ENCODE measurements at regions not wholly inside any gene's neighbourhood (a gene's known extent, or its start where the extent isn't known, plus 50 kb on each side); places are given as distances from the start of the nearest gene placed in this dataset.

DNA sequence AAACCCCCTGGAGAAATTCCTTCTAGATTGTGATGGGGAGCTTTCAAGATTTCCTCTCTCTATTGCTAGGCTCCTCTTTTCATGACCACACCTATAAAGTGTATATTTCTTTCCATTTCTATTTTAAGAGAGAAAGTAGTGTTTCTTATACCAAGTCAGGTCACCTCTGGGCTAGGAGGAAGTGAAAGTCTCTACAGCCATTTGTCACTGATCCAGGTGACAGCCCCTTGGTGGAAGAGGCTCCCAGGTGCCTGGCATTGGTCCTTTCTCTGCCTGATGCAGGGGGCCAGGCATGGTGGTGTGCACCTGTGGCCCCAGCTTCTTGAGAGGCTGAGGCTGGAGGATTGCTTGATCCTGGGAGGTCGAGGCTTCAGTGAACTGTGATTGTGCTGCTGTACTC, 64.7 kb downstream of the DHCR7 start:
- DNase-seq (ENCODE audit: low read depth), result no peak
- Histone ChIP-seq H3K36me3 (ENCODE audit: control insufficient read depth, insufficient read depth, low read length) (no peaks in the 10 kb centered on the region), H3K4me3 (ENCODE audit: low read depth, low read length) (no peak overlapping the region), H3K27me3 (ENCODE audit: control insufficient read depth, insufficient read depth, low read length) (no peaks in the 10 kb centered on the region)
- no peak for FAIRE-seq
- no peak for TF ChIP-seq CTCF (IDR thresholded peaks at IDR 0.05; ENCODE audit: insufficient read depth, low read length, severe bottlenecking)

DNA sequence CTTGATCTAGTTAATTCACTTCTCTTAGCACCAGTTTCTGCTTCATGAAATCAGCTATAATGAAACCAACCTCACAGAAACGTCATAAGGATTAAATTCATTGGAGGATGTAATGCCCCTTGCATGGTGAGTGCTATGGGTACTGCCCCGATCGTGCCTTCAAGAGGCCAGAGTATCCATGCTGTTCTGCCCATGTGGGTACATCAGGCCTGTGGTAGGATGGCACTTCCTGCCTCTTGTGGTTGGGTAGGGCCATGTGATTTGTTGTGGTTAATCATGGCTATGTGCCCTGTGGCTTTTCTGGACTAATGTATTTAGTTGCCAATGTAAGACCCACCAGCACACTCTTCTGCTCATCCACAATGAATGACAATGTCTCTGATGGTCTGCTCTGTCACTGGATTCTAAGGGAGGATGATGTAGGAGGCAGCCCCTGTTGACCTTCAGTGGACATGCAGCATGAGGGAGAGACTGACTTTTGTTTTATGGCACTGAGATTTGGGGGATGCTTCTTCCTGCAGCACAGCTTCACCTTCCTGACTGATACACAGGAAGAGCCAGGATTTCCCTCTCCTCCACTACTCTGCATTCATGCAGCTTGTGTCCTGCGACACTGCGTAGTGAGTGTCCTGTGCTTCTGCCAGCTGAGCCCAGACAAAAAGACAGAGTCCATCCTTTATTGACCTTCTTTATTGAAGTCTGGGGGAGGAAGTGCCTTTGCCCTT, 66.2 kb downstream of the DHCR7 start:
- FAIRE-seq, result no peak
- Histone ChIP-seq H3K36me3 (ENCODE audit: control insufficient read depth, insufficient read depth, low read length) (no peaks in the 10 kb centered on the region), H3K27me3 (ENCODE audit: control insufficient read depth, insufficient read depth, low read length) (no peaks in the 10 kb centered on the region), H3K4me3 (ENCODE audit: low read depth, low read length) (no peak overlapping the region)
- TF ChIP-seq CTCF (IDR thresholded peaks at IDR 0.05; ENCODE audit: insufficient read depth, low read length, severe bottlenecking), result no peak
- DNase-seq (ENCODE audit: low read depth), result no peak

- FAIRE-seq, result no peak
- TF ChIP-seq CTCF (IDR thresholded peaks at IDR 0.05; ENCODE audit: insufficient read depth, low read length, severe bottlenecking), result no peak
- H3K4me3 ChIP-seq (ENCODE audit: low read depth, low read length), result no peak overlapping the region
- H3K36me3 ChIP-seq (ENCODE audit: control insufficient read depth, insufficient read depth, low read length), result no peaks in the 10 kb centered on the region
- H3K27me3 ChIP-seq (ENCODE audit: control insufficient read depth, insufficient read depth, low read length), result no peaks in the 10 kb centered on the region
- no peak for DNase-seq (ENCODE audit: low read depth)
Measured at GRCh38 chr11:71379701-71380100, 68.5 kb downstream of the DHCR7 start.

- no peak for TF ChIP-seq CTCF (IDR thresholded peaks at IDR 0.05; ENCODE audit: insufficient read depth, low read length, severe bottlenecking)
- Histone ChIP-seq H3K4me3 (ENCODE audit: low read depth, low read length) (no peak overlapping the region), H3K36me3 (ENCODE audit: control insufficient read depth, insufficient read depth, low read length) (no peaks in the 10 kb centered on the region), H3K27me3 (ENCODE audit: control insufficient read depth, insufficient read depth, low read length) (no peaks in the 10 kb centered on the region)
- FAIRE-seq, result no peak
- DNase-seq (ENCODE audit: low read depth), result no peak
Measured at GRCh38 chr11:71373791-71374454, 74.3 kb downstream of the DHCR7 start.

DNA sequence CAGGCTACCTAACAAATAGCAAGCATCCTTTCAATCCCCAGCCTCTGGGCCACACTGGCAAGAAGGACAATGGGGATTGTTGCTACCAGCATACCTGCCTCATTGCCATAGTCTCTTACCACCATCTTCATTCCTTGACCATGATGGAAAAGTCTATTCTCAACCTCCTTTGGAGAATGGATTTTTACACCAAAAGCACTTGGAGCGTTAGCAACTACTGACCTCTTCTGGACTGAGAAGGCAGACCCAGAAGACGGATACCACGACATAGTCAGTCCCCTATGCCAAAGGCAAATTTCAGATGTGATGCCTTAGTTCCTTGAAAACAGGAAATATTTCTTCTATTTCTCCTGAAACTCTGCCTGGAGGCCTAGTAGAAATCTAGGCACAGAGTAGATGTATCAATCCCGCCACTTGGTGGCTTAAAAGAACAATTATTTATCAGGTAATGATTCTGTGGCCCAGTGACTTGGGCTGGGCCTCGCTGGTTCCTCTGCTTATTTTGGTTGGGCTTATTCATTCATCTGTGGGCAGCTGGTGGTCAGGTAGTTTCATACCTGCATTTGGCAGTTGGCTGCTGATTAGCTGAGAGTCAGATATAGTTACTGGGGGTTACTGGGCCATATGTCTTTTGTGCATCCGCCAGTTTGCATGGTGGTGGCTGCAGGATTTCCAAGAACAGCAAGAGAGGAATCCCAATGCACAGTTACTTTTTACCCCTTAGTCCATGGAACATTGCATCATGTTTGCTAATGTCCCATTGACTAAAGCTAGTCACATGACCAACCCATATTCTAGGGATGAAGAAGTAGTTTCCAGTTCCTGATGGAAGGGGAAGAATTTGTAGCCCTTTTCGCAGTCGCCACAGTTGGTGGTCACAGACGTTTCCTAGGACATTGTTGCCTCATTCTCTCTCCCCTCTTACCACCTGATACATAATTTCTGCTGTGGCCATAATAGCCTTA, 75.2 kb downstream of the DHCR7 start:
- no peak for FAIRE-seq
- Histone ChIP-seq H3K36me3 (ENCODE audit: control insufficient read depth, insufficient read depth, low read length) (no peaks in the 10 kb centered on the region), H3K4me3 (ENCODE audit: low read depth, low read length) (no peak overlapping the region), H3K27me3 (ENCODE audit: control insufficient read depth, insufficient read depth, low read length) (no peaks in the 10 kb centered on the region)
- peak; percentile 46 for TF ChIP-seq CTCF (IDR thresholded peaks at IDR 0.05; ENCODE audit: insufficient read depth, low read length, severe bottlenecking)
- peak; percentile 43 for DNase-seq (ENCODE audit: low read depth)

Data from bronchial epithelial cell (primary cell).